ENCODE measurements at regions not wholly inside any gene's neighbourhood (a gene's known extent, or its start where the extent isn't known, plus 50 kb on each side); places are given as distances from the start of the nearest gene placed in this dataset.
"Not testable (repeated sequence)": the region's sequence is repeated elsewhere in the genome, so short reads cannot be mapped to it uniquely, and the experiment has no call there.

DNA sequence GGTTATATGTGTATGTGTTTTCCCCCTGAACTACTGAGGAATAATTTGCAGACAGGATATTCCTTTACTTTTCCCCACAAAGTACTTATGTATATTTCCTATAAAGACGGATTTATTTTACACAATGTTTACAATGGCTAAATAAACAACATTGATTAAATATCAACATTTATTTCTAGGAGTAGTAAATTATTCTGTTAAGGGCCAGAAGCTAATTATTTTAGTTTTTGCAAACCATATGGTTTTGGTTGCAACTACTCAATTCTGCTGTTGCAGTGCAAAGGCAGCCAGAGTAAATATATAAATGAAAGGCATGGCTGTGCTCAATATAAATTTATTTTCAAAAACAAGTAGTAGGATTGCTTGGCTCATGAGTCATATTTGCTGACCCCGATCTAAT, 907.1 kb upstream of the MBL2 start:
- Mint-ChIP-seq H3K9me3 (peaks cover 7% of the 10 kb centered on the region), H3K4me1 (no peaks in the 10 kb centered on the region)
- intact Hi-C loops (cut with micrococcal nuclease): no loop called here

DNA sequence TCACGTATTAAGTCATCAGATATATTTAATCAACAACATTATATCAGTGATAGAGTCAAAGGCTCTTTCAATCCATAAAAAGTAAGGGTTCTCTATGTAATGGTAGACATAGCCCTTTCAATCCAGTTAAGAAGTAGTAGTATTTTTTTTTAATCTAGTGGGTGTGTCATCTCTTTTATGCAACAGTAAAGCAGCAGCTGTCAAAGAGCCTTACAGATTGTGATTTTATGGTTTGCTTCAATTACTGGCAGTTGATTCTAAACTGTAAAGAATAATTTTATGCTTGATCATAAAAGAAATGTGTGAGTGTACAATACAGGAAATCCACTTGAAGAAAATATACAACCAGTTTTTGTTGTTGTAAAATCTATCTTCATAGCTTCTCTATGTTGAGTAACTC, 902.6 kb upstream of the MBL2 start:
- Mint-ChIP-seq H3K36me3 (ENCODE audit: low read depth) (no peaks in the 10 kb centered on the region), H3K27ac (no peak overlapping the region)

More for the DNA sequence above, 907.1 kb upstream of the MBL2 start:
- ChIA-PET POLR2A (no interaction called here), CTCF (no interaction called here)
- DNase-seq (no peak), ATAC-seq (ENCODE audit: low read depth) (no peak)
- H3K27me3 Mint-ChIP-seq: no peaks in the 10 kb centered on the region
- TF ChIP-seq, protein P1, sequence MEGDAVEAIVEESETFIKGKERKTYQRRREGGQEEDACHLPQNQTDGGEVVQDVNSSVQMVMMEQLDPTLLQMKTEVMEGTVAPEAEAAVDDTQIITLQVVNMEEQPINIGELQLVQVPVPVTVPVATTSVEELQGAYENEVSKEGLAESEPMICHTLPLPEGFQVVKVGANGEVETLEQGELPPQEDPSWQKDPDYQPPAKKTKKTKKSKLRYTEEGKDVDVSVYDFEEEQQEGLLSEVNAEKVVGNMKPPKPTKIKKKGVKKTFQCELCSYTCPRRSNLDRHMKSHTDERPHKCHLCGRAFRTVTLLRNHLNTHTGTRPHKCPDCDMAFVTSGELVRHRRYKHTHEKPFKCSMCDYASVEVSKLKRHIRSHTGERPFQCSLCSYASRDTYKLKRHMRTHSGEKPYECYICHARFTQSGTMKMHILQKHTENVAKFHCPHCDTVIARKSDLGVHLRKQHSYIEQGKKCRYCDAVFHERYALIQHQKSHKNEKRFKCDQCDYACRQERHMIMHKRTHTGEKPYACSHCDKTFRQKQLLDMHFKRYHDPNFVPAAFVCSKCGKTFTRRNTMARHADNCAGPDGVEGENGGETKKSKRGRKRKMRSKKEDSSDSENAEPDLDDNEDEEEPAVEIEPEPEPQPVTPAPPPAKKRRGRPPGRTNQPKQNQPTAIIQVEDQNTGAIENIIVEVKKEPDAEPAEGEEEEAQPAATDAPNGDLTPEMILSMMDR (IDR thresholded peaks at IDR 0.05): no peak
- no peak overlapping the region for H3K27ac Mint-ChIP-seq
- H3K36me3 Mint-ChIP-seq (ENCODE audit: low read depth): no peaks in the 10 kb centered on the region
- no peak overlapping the region for H3K4me3 Mint-ChIP-seq

DNA sequence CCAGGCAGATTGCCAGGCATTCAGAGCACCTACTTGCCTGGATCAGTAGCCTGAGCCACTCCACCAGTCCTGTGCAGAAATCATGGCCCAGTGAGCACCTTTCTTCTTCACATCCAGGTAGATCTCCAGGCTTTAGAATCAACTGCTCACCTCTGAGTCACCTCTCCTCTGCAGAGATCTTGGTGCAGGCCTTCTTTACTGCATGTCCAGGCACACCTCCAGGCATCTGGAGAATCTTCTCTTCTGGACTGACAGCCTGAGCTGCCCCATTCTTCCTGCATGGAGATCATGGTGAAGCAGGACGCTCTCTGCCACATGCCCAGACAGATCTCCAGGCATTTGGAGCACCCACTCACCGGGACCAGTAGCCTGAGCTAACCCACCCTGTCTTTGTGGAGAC, 894.5 kb upstream of the MBL2 start:
- Mint-ChIP-seq H3K4me1 (no peaks in the 10 kb centered on the region), H3K27ac (no peak overlapping the region), H3K27me3 (no peaks in the 10 kb centered on the region), H3K36me3 (ENCODE audit: low read depth) (no peaks in the 10 kb centered on the region), H3K4me3 (no peak overlapping the region), H3K9me3 (peaks cover 11% of the 10 kb centered on the region)
- intact Hi-C loops (cut with micrococcal nuclease): no loop called here
- ChIA-PET POLR2A (no interaction called here), CTCF (no interaction called here)
- no peak for DNase-seq
- TF ChIP-seq, protein P1 (IDR thresholded peaks at IDR 0.05): no peak
- ATAC-seq (ENCODE audit: low read depth): no peak

More for the DNA sequence above, 902.6 kb upstream of the MBL2 start:
- Mint-ChIP-seq H3K4me1 (no peaks in the 10 kb centered on the region), H3K4me3 (no peak overlapping the region), H3K9me3 (peaks cover 2% of the 10 kb centered on the region), H3K27me3 (no peaks in the 10 kb centered on the region)
- POLR2A ChIA-PET: no interaction called here
- ATAC-seq (ENCODE audit: low read depth): no peak
- intact Hi-C loops (cut with micrococcal nuclease): no loop called here
- CTCF ChIA-PET: no interaction called here
- DNase-seq: no peak
- TF ChIP-seq, protein P1 (IDR thresholded peaks at IDR 0.05): no peak

DNA sequence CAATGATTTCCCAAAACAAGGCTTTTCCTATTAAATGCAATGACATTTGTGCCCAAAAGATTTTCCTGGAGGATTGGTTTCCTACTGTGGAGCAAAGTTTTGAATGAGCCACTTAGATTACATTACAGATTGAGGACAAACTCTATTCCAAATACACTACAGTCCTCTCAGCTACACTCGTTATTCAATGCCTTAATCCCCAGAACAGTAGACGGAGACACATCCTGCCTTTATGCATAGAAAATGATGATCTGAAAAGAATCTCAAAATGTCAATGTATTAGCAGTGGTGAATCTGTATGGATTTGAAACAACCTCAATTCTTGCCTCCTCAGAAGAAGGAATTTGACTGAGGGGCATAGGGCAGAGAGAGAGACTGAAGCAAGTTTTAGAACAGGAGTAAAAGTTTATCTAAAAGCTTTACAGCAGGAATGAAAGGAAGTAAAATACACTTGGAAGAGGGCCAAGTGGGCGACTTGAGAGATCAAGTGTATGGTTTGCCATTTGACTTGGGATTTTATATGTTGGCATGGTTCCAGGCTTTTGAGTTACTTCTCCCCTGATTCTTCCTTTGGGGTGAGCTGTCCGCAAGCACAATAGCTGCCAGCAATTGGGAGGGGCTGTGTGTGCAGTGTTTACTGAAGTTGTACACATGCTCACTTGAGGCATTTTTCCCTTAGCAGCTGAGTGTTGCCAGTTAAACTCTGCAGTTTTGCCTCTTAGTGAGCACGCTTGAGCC, 891.9 kb upstream of the MBL2 start:
- H3K4me1 Mint-ChIP-seq: no peaks in the 10 kb centered on the region
- H3K27ac Mint-ChIP-seq: no peak overlapping the region
- no peaks in the 10 kb centered on the region for H3K27me3 Mint-ChIP-seq
- TF ChIP-seq, protein P1 (IDR thresholded peaks at IDR 0.05): no peak
- peaks cover 11% of the 10 kb centered on the region for H3K9me3 Mint-ChIP-seq
- no peak for DNase-seq
- CTCF ChIA-PET: no interaction called here
- no peak for ATAC-seq (ENCODE audit: low read depth)
- intact Hi-C loops (cut with micrococcal nuclease): no loop called here
- POLR2A ChIA-PET: no interaction called here
- H3K4me3 Mint-ChIP-seq: no peak overlapping the region
- H3K36me3 Mint-ChIP-seq (ENCODE audit: low read depth): no peaks in the 10 kb centered on the region

DNA sequence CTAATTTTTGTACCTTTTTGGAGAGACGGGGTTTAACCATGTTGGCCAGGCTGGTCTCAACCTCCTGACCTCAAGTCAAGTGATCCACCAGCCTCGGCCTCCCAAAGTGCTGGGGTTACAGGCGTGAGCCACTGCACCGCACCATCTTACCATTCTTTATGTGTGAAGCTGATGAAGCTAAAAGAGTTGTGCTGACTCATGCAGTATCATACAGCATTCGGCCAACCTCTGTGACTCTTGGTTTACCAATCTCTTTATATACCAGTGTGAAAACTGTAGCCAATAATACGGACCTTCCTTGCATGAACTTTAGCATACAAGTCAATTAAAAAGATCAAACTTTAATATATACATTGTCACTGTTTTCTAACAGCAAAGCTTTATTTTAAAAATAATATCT, 878.2 kb upstream of the MBL2 start:
- TF ChIP-seq, protein P1 (IDR thresholded peaks at IDR 0.05): no peak
- Mint-ChIP-seq H3K4me1 (no peaks in the 10 kb centered on the region), H3K9me3 (peaks cover 9% of the 10 kb centered on the region), H3K27me3 (no peaks in the 10 kb centered on the region), H3K4me3 (no peak overlapping the region), H3K36me3 (ENCODE audit: low read depth) (no peaks in the 10 kb centered on the region), H3K27ac (no peak overlapping the region)
- POLR2A ChIA-PET: no interaction called here
- DNase-seq (no peak), ATAC-seq (ENCODE audit: low read depth) (no peak)
- intact Hi-C loops (cut with micrococcal nuclease): no loop called here
- CTCF ChIA-PET: no interaction called here

DNA sequence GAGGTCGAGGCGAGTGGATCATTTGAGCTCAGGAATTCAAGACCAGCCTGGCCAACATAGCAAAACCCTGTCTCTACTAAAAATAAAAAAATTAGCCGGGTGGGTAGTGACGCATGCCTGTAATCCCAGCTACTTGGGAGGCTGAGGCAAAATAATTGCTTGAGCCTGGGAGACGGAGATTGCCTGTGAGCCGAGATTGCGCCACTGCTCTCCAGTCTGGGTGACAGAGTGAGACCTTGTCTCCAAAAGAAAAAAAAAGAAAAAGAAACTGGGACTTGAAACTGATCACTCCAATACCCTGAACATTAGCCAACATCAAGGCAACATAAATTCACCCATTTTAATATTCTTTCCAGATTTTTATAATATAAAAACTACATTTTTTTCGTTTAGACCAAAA, 874.6 kb upstream of the MBL2 start:
- H3K4me3 Mint-ChIP-seq; H3K9me3 Mint-ChIP-seq; H3K27ac Mint-ChIP-seq; H3K36me3 Mint-ChIP-seq (ENCODE audit: low read depth); CTCF ChIA-PET; intact Hi-C loops (cut with micrococcal nuclease); H3K4me1 Mint-ChIP-seq; ATAC-seq (ENCODE audit: low read depth); H3K27me3 Mint-ChIP-seq; DNase-seq; POLR2A ChIA-PET: not testable (repeated sequence)

Measured in activated B cell treated with CpG ODN at 0.5 μM for 24 hours (primary cell).